ENCODE measurements at regions not wholly inside any gene's neighbourhood (a gene's known extent, or its start where the extent isn't known, plus 50 kb on each side); places are given as distances from the start of the nearest gene placed in this dataset.

GRCh38 chr1:34603594-34603993 lies 151.3 kb upstream of the GJB5 start:
- H3K9ac ChIP-seq (ENCODE audit: low read depth, low read length) = no peak overlapping the region
- no peaks in the 10 kb centered on the region for H4K20me1 ChIP-seq (ENCODE audit: insufficient read depth, low read length)
- ATAC-seq (ENCODE audit: insufficient read depth, low read depth) (no peak), DNase-seq (no peak)
- peaks cover 5% of the 10 kb centered on the region for H3K27me3 ChIP-seq (ENCODE audit: insufficient read depth, low read length, poor library complexity)
- TF ChIP-seq, protein P1, sequence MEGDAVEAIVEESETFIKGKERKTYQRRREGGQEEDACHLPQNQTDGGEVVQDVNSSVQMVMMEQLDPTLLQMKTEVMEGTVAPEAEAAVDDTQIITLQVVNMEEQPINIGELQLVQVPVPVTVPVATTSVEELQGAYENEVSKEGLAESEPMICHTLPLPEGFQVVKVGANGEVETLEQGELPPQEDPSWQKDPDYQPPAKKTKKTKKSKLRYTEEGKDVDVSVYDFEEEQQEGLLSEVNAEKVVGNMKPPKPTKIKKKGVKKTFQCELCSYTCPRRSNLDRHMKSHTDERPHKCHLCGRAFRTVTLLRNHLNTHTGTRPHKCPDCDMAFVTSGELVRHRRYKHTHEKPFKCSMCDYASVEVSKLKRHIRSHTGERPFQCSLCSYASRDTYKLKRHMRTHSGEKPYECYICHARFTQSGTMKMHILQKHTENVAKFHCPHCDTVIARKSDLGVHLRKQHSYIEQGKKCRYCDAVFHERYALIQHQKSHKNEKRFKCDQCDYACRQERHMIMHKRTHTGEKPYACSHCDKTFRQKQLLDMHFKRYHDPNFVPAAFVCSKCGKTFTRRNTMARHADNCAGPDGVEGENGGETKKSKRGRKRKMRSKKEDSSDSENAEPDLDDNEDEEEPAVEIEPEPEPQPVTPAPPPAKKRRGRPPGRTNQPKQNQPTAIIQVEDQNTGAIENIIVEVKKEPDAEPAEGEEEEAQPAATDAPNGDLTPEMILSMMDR (IDR thresholded peaks at IDR 0.05; ENCODE audit: borderline replicate concordance, extremely low read depth, low read length, poor library complexity, severe bottlenecking) = no peak
- no peak for TF ChIP-seq EZH2 (IDR thresholded peaks at IDR 0.05; ENCODE audit: borderline replicate concordance, low read depth, low read length, severe bottlenecking)
- H3K4me2 ChIP-seq (ENCODE audit: insufficient read depth, low read length) = no peak overlapping the region
- no peaks in the 10 kb centered on the region for H3K4me1 ChIP-seq (ENCODE audit: insufficient read depth, low read length)
- no peaks in the 10 kb centered on the region for H3K79me2 ChIP-seq (ENCODE audit: insufficient read depth, low read length)
- no peaks in the 10 kb centered on the region for H3K9me3 ChIP-seq (ENCODE audit: insufficient read depth, low read length, severe bottlenecking)
- no peaks in the 10 kb centered on the region for H3K36me3 ChIP-seq (ENCODE audit: insufficient read depth, low read length)
- no peak overlapping the region for H2AFZ ChIP-seq (ENCODE audit: low read depth, low read length)
- H3K4me3 ChIP-seq (ENCODE audit: low read depth in 1 of 2, low read length in 2 of 2) = no peak overlapping the region
- H3K27ac ChIP-seq (ENCODE audit: low read length) = no peak overlapping the region

DNA sequence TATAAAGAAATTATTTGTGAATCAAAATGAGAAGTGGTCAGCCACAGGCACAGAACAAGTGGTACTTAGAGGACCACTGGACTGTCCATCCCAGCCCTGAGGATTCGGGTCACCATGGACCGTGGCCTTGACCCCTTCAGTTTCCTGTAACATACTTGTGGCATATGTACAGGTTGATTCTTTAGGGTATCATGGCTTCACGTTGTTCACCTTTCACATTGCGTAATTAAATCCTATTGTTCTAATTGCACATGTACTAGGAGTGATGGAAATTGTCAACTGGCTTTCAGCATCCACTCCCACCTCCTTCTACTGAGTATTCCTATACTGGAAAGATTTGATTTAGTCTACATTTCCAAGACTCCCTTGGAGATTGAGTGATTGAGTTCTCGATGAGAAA lies 148.3 kb upstream of the GJB5 start:
- Histone ChIP-seq H4K20me1 (ENCODE audit: insufficient read depth, low read length) (no peaks in the 10 kb centered on the region), H3K27ac (ENCODE audit: low read length) (no peak overlapping the region), H3K4me1 (ENCODE audit: insufficient read depth, low read length) (no peaks in the 10 kb centered on the region), H3K9ac (ENCODE audit: low read depth, low read length) (no peak overlapping the region), H3K27me3 (ENCODE audit: insufficient read depth, low read length, poor library complexity) (peaks cover 5% of the 10 kb centered on the region), H3K4me3 (ENCODE audit: low read depth in 1 of 2, low read length in 2 of 2) (no peak overlapping the region), H3K79me2 (ENCODE audit: insufficient read depth, low read length) (no peaks in the 10 kb centered on the region), H3K4me2 (ENCODE audit: insufficient read depth, low read length) (no peak overlapping the region), H3K9me3 (ENCODE audit: insufficient read depth, low read length, severe bottlenecking) (no peaks in the 10 kb centered on the region), H2AFZ (ENCODE audit: low read depth, low read length) (no peak overlapping the region), H3K36me3 (ENCODE audit: insufficient read depth, low read length) (no peaks in the 10 kb centered on the region)
- ATAC-seq (ENCODE audit: insufficient read depth, low read depth) = no peak
- TF ChIP-seq, protein P1 (IDR thresholded peaks at IDR 0.05; ENCODE audit: borderline replicate concordance, extremely low read depth, low read length, poor library complexity, severe bottlenecking) = no peak
- no peak for TF ChIP-seq EZH2 (IDR thresholded peaks at IDR 0.05; ENCODE audit: borderline replicate concordance, low read depth, low read length, severe bottlenecking)
- no peak for DNase-seq

DNA sequence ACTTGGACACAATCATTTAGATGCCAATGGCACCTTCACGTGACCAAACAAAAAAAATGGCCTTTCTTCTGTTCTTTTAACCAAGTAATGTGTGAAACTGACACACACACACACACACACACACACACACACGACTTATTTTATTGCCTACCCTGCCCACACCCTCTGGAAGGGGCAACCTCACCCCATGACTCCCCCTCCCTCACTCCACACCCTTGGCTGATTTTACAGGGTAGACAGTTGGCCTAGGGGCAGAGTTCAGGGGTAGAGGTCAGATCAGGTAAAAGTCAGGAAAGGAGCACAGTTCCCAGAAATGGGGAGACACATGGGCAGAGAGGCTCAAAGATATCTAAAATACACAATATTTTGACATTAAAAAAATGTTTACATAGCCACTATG lies 144.8 kb upstream of the GJB5 start:
- H3K9me3 ChIP-seq (ENCODE audit: insufficient read depth, low read length, severe bottlenecking) = no peaks in the 10 kb centered on the region
- no peak overlapping the region for H3K27ac ChIP-seq (ENCODE audit: low read length)
- H3K36me3 ChIP-seq (ENCODE audit: insufficient read depth, low read length) = no peaks in the 10 kb centered on the region
- peaks cover 5% of the 10 kb centered on the region for H3K27me3 ChIP-seq (ENCODE audit: insufficient read depth, low read length, poor library complexity)
- no peaks in the 10 kb centered on the region for H3K79me2 ChIP-seq (ENCODE audit: insufficient read depth, low read length)
- no peak overlapping the region for H3K9ac ChIP-seq (ENCODE audit: low read depth, low read length)
- TF ChIP-seq, protein P1 (IDR thresholded peaks at IDR 0.05; ENCODE audit: borderline replicate concordance, extremely low read depth, low read length, poor library complexity, severe bottlenecking) = no peak
- no peak for TF ChIP-seq EZH2 (IDR thresholded peaks at IDR 0.05; ENCODE audit: borderline replicate concordance, low read depth, low read length, severe bottlenecking)
- DNase-seq (no peak), ATAC-seq (ENCODE audit: insufficient read depth, low read depth) (no peak)
- H2AFZ ChIP-seq (ENCODE audit: low read depth, low read length) = no peak overlapping the region
- no peaks in the 10 kb centered on the region for H4K20me1 ChIP-seq (ENCODE audit: insufficient read depth, low read length)
- H3K4me1 ChIP-seq (ENCODE audit: insufficient read depth, low read length) = no peaks in the 10 kb centered on the region
- no peak overlapping the region for H3K4me3 ChIP-seq (ENCODE audit: low read depth in 1 of 2, low read length in 2 of 2)
- H3K4me2 ChIP-seq (ENCODE audit: insufficient read depth, low read length) = no peak overlapping the region

GRCh38 chr1:34611571-34611970 lies 143.3 kb upstream of the GJB5 start:
- no peak overlapping the region for H3K27ac ChIP-seq (ENCODE audit: low read length)
- H3K9ac ChIP-seq (ENCODE audit: low read depth, low read length) = no peak overlapping the region
- DNase-seq = no peak
- peaks cover 2% of the 10 kb centered on the region for H3K27me3 ChIP-seq (ENCODE audit: insufficient read depth, low read length, poor library complexity)
- H4K20me1 ChIP-seq (ENCODE audit: insufficient read depth, low read length) = no peaks in the 10 kb centered on the region
- no peaks in the 10 kb centered on the region for H3K79me2 ChIP-seq (ENCODE audit: insufficient read depth, low read length)
- no peaks in the 10 kb centered on the region for H3K9me3 ChIP-seq (ENCODE audit: insufficient read depth, low read length, severe bottlenecking)
- H3K4me3 ChIP-seq (ENCODE audit: low read depth in 1 of 2, low read length in 2 of 2) = no peak overlapping the region
- ATAC-seq (ENCODE audit: insufficient read depth, low read depth) = no peak
- H2AFZ ChIP-seq (ENCODE audit: low read depth, low read length) = no peak overlapping the region
- H3K4me1 ChIP-seq (ENCODE audit: insufficient read depth, low read length) = no peaks in the 10 kb centered on the region
- no peaks in the 10 kb centered on the region for H3K36me3 ChIP-seq (ENCODE audit: insufficient read depth, low read length)
- H3K4me2 ChIP-seq (ENCODE audit: insufficient read depth, low read length) = no peak overlapping the region
- TF ChIP-seq, protein P1 (IDR thresholded peaks at IDR 0.05; ENCODE audit: borderline replicate concordance, extremely low read depth, low read length, poor library complexity, severe bottlenecking) = no peak
- TF ChIP-seq EZH2 (IDR thresholded peaks at IDR 0.05; ENCODE audit: borderline replicate concordance, low read depth, low read length, severe bottlenecking) = no peak

All from DND-41 (cell line).